ENCODE measurements at regions not wholly inside any gene's neighbourhood (a gene's known extent, or its start where the extent isn't known, plus 50 kb on each side); places are given as distances from the start of the nearest gene placed in this dataset.

DNA sequence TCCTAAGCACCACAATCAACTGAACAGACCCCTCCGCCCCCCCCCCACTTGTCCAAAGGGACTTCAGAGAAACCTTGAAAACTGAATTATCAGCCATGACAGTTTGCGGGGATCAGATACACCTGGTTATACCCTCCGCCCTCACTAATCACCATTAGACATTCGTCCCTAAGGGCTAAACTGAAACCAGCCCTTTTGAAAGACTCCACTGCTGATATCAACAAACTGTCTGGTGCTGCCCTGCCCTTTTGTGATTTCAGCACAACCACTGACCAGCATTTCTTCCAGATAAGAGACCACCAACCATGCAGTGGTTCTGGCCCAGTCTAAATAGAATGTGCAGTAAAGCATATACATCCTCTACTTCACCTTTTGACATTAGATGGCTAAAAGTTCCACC, 1422.9 kb downstream of the EFNB2 start:
- TF ChIP-seq, protein P1, sequence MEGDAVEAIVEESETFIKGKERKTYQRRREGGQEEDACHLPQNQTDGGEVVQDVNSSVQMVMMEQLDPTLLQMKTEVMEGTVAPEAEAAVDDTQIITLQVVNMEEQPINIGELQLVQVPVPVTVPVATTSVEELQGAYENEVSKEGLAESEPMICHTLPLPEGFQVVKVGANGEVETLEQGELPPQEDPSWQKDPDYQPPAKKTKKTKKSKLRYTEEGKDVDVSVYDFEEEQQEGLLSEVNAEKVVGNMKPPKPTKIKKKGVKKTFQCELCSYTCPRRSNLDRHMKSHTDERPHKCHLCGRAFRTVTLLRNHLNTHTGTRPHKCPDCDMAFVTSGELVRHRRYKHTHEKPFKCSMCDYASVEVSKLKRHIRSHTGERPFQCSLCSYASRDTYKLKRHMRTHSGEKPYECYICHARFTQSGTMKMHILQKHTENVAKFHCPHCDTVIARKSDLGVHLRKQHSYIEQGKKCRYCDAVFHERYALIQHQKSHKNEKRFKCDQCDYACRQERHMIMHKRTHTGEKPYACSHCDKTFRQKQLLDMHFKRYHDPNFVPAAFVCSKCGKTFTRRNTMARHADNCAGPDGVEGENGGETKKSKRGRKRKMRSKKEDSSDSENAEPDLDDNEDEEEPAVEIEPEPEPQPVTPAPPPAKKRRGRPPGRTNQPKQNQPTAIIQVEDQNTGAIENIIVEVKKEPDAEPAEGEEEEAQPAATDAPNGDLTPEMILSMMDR (IDR thresholded peaks at IDR 0.05): no peak
- no peak for TF ChIP-seq POLR2A (IDR thresholded peaks at IDR 0.05)
- no peak for TF ChIP-seq POLR2AphosphoS5 (IDR thresholded peaks at IDR 0.05; ENCODE audit: insufficient read depth in 1 of 2, low read depth in 1 of 2)

All from vagina (tissue), 2 donors.